ENCODE measurements at regions not wholly inside any gene's neighbourhood (a gene's known extent, or its start where the extent isn't known, plus 50 kb on each side); places are given as distances from the start of the nearest gene placed in this dataset.

GRCh38 chrX:6757631-6758030 lies 222.7 kb upstream of the VCX3A start:
- no peaks in the 10 kb centered on the region for H3K9me3 ChIP-seq (ENCODE audit: low read depth)
- no peak overlapping the region for H3K27ac ChIP-seq
- no peak overlapping the region for H3K4me3 ChIP-seq
- DNase-seq (ENCODE audit: low read depth in 1 of 2, low spot score in 1 of 2): no peak
- no peaks in the 10 kb centered on the region for H3K27me3 ChIP-seq
- H3K4me1 ChIP-seq (ENCODE audit: low read depth): no peaks in the 10 kb centered on the region
- TF ChIP-seq CTCF (IDR thresholded peaks at IDR 0.05; ENCODE audit: low read depth, low read length): no peak
- no peaks in the 10 kb centered on the region for H3K36me3 ChIP-seq

- Histone ChIP-seq H3K9me3 (ENCODE audit: low read depth) (no peaks in the 10 kb centered on the region), H3K4me3 (no peak overlapping the region), H3K27ac (no peak overlapping the region), H3K27me3 (no peaks in the 10 kb centered on the region), H3K4me1 (ENCODE audit: low read depth) (no peaks in the 10 kb centered on the region), H3K36me3 (no peaks in the 10 kb centered on the region)
- no peak for DNase-seq (ENCODE audit: low read depth in 1 of 2, low spot score in 1 of 2)
- no peak for TF ChIP-seq CTCF (IDR thresholded peaks at IDR 0.05; ENCODE audit: low read depth, low read length)
Measured at GRCh38 chrX:6748595-6748994, 213.7 kb upstream of the VCX3A start.

- no peaks in the 10 kb centered on the region for H3K4me1 ChIP-seq (ENCODE audit: low read depth)
- no peaks in the 10 kb centered on the region for H3K27me3 ChIP-seq
- H3K9me3 ChIP-seq (ENCODE audit: low read depth): no peaks in the 10 kb centered on the region
- H3K27ac ChIP-seq: no peak overlapping the region
- no peak for TF ChIP-seq CTCF (IDR thresholded peaks at IDR 0.05; ENCODE audit: low read depth, low read length)
- H3K4me3 ChIP-seq: no peak overlapping the region
- H3K36me3 ChIP-seq: no peaks in the 10 kb centered on the region
- DNase-seq (ENCODE audit: low read depth in 1 of 2, low spot score in 1 of 2): no peak
Measured at GRCh38 chrX:6738518-6739470, 203.9 kb upstream of the VCX3A start.

GRCh38 chrX:6734844-6735634 lies 200.1 kb upstream of the VCX3A start:
- no peak for DNase-seq (ENCODE audit: low read depth in 1 of 2, low spot score in 1 of 2)
- no peak overlapping the region for H3K4me3 ChIP-seq
- H3K27ac ChIP-seq: no peak overlapping the region

GRCh38 chrX:6732101-6732500 lies 197.2 kb upstream of the VCX3A start:
- no peaks in the 10 kb centered on the region for H3K27me3 ChIP-seq
- H3K27ac ChIP-seq: no peak overlapping the region
- no peaks in the 10 kb centered on the region for H3K36me3 ChIP-seq
- no peaks in the 10 kb centered on the region for H3K4me1 ChIP-seq (ENCODE audit: low read depth)
- no peak overlapping the region for H3K4me3 ChIP-seq
- no peak for DNase-seq (ENCODE audit: low read depth in 1 of 2, low spot score in 1 of 2)
- no peak for TF ChIP-seq CTCF (IDR thresholded peaks at IDR 0.05; ENCODE audit: low read depth, low read length)
- no peaks in the 10 kb centered on the region for H3K9me3 ChIP-seq (ENCODE audit: low read depth)

More at GRCh38 chrX:6734844-6735634, 200.1 kb upstream of the VCX3A start:
- TF ChIP-seq CTCF (IDR thresholded peaks at IDR 0.05; ENCODE audit: low read depth, low read length): no peak
- Histone ChIP-seq H3K9me3 (ENCODE audit: low read depth) (no peaks in the 10 kb centered on the region), H3K36me3 (no peaks in the 10 kb centered on the region), H3K4me1 (ENCODE audit: low read depth) (no peaks in the 10 kb centered on the region), H3K27me3 (no peaks in the 10 kb centered on the region)
